Neural cell (in vitro differentiated cells): ENCODE measurements at regions not wholly inside any gene's neighbourhood (a gene's known extent, or its start where the extent isn't known, plus 50 kb on each side); places are given as distances from the start of the nearest gene placed in this dataset.

Experiments
- H2AFZ ChIP-seq: fragments of 200-600, 300-800 bp; sonication (generic), shearing (Covaris generic); 2 replicates; pipeline ENCODE4 v1.6.0; 2014; ENCODE audit warnings: low read depth, mild to moderate bottlenecking, antibody characterized with exemption, low read length, moderate library complexity
- H3F3A ChIP-seq: fragments of 200-600 bp; shearing (Covaris generic); 2 replicates; pipeline ENCODE4 v1.6.1; 2016; ENCODE audit warnings: mild to moderate bottlenecking, moderate library complexity, mixed read lengths, antibody characterized with exemption, low read length; ENCODE audit not compliant: insufficient read depth, poor library complexity, severe bottlenecking
- H3K27ac ChIP-seq: fragments of 200-600, 300-800 bp; sonication (generic), shearing (Covaris generic); 2 replicates; pipeline ENCODE4 v1.5.1; 2014; ENCODE audit warnings: mild to moderate bottlenecking, low read length, moderate library complexity
- H3K27me3 ChIP-seq: fragments of 300-800, 200-600 bp; sonication (generic), shearing (Covaris generic); 2 replicates; pipeline ENCODE4 v1.6.0; 2014; ENCODE audit warnings: mild to moderate bottlenecking, low read depth, low read length, moderate library complexity; ENCODE audit not compliant: insufficient read depth
- H3K36me3 ChIP-seq: fragments of 300-800, 200-600 bp; sonication (generic), shearing (Covaris generic); 2 replicates; pipeline ENCODE4 v1.5.1; 2014; ENCODE audit warnings: mild to moderate bottlenecking, antibody characterized with exemption, low read length, moderate library complexity; ENCODE audit not compliant: insufficient read depth
- H3K4me2 ChIP-seq: fragments of 300-800, 200-600 bp; sonication (generic), shearing (Covaris generic); 2 replicates; pipeline ENCODE4 v1.6.0; 2014; ENCODE audit warnings: mild to moderate bottlenecking, low read length
- H3K4me3 ChIP-seq: fragments of 300-800, 200-600 bp; sonication (generic), shearing (Covaris generic); 2 replicates; pipeline ENCODE4 v1.5.1; 2014; ENCODE audit warnings: mild to moderate bottlenecking, low read length, moderate library complexity
- H3K79me2 ChIP-seq: fragments of 200-600 bp; shearing (Covaris generic); replicated peaks from 2 replicates; pipeline ENCODE4 v1.6.0; 2014; ENCODE audit warnings: mild to moderate bottlenecking, low read length, moderate library complexity; ENCODE audit not compliant: insufficient read depth
- H3K9ac ChIP-seq: fragments of 300-800, 200-600 bp; sonication (generic), shearing (Covaris generic); 2 replicates; pipeline ENCODE4 v1.6.1; 2016; ENCODE audit warnings: mild to moderate bottlenecking, low read length, mixed read lengths
- H3K9me2 ChIP-seq: fragments of 200-600 bp; shearing (Covaris generic); 2 replicates; pipeline ENCODE4 v1.6.1; 2016; ENCODE audit warnings: mild to moderate bottlenecking, low read length, mixed read lengths; ENCODE audit not compliant: insufficient read depth
- H3K9me3 ChIP-seq: fragments of 200-600, 300-800 bp; sonication (generic), shearing (Covaris generic); 2 replicates; pipeline ENCODE4 v1.6.1; 2016; ENCODE audit warnings: mild to moderate bottlenecking, mixed run types, low read length, moderate library complexity, mixed read lengths
- H4K20me1 ChIP-seq: fragments of 200-600 bp; shearing (Covaris generic); 2 replicates; pipeline ENCODE4 v1.6.1; 2016; ENCODE audit warnings: mild to moderate bottlenecking, mixed run types; ENCODE audit not compliant: insufficient read depth
- EP300 ChIP-seq: fragments of 450-650 bp; conservative IDR thresholded peaks from 2 replicates; pipeline ENCODE4 v1.6.1; 2014; ENCODE audit warnings: antibody characterized with exemption, mild to moderate bottlenecking, moderate library complexity; ENCODE audit not compliant: poor library complexity, severe bottlenecking
- EZH2 ChIP-seq: fragments of 200-600, 300-800 bp; shearing (Covaris generic), sonication (generic); IDR thresholded peaks from 2 replicates; pipeline ENCODE4 v1.6.1; 2014; ENCODE audit warnings: antibody characterized with exemption, low read length, borderline replicate concordance, mild to moderate bottlenecking; ENCODE audit not compliant: insufficient read depth, poor library complexity, severe bottlenecking
- MXI1 ChIP-seq: fragments of 450-650 bp; conservative IDR thresholded peaks from 2 replicates; pipeline ENCODE4 v1.6.1; 2014; ENCODE audit warnings: antibody characterized with exemption, mild to moderate bottlenecking; ENCODE audit not compliant: poor library complexity, severe bottlenecking
- POLR2AphosphoS5 ChIP-seq: IDR thresholded peaks from 2 replicates; pipeline ENCODE4 v1.6.1; 2012
- RAD21 ChIP-seq: fragments of 450-650 bp; conservative IDR thresholded peaks from 2 replicates; pipeline ENCODE4 v1.6.1; 2014; ENCODE audit warnings: antibody characterized with exemption, mild to moderate bottlenecking, moderate library complexity
- SMC3 ChIP-seq: fragments of 450-650 bp; conservative IDR thresholded peaks from 2 replicates; pipeline ENCODE4 v1.6.1; 2014; ENCODE audit warnings: antibody characterized with exemption, mild to moderate bottlenecking, moderate library complexity; ENCODE audit not compliant: poor library complexity
- TAF1 ChIP-seq: IDR thresholded peaks from 2 replicates; pipeline ENCODE4 v1.6.1; 2012; ENCODE audit warnings: low read depth
- TF ChIP-seq, protein P1 (sequence below): fragments of 450-650 bp; IDR thresholded peaks from 2 replicates; pipeline ENCODE4 v1.5.1; 2014; ENCODE audit warnings: antibody characterized with exemption, mild to moderate bottlenecking, moderate library complexity; ENCODE audit not compliant: poor library complexity, severe bottlenecking
- TF ChIP-seq, protein P2 (sequence below): IDR thresholded peaks from 2 replicates; pipeline ENCODE4 v1.6.1; 2012; ENCODE audit warnings: borderline replicate concordance

DNA sequence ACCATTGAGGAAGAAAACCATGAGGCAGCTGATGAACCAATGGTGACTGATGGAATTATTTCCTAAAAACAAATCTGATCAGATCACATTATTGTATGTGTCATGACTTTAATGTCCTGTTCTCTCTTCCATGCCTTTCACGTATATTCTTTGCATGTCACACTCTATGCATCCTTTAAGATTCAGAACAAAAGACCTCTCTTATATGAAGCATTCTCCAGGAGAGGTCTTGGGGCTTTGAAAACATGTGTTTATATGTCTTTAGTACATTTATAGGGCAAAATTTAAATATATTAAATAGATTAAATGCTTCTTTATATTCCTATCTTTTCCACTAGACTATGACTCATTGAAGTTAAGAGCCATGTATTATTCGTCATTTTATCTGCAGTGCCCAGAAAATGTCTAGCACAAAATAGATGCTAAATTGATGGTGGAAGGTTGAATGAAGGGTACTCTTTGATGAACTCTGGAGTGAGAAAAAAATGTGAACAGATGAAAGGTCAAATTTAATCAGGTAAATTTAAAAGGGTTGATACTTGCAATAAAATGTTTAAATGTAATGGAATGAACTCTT, 196.3 kb downstream of the PSAT1 start:
- Histone ChIP-seq H2AFZ (no peak overlapping the region), H4K20me1 (no peaks in the 10 kb centered on the region), H3K27me3 (no peaks in the 10 kb centered on the region), H3K27ac (no peak overlapping the region), H3K9me2 (no peaks in the 10 kb centered on the region), H3K4me3 (no peak overlapping the region), H3K36me3 (no peaks in the 10 kb centered on the region), H3K9ac (no peak overlapping the region), H3K4me2 (no peak overlapping the region), H3K79me2 (no peaks in the 10 kb centered on the region), H3K9me3 (no peaks in the 10 kb centered on the region), H3F3A (no peaks in the 10 kb centered on the region)
- TF ChIP-seq TAF1 (no peak), POLR2AphosphoS5 (no peak), EP300 (no peak), RAD21 (no peak), SMC3 (no peak), EZH2 (no peak), MXI1 (no peak)
- TF ChIP-seq, protein P1, sequence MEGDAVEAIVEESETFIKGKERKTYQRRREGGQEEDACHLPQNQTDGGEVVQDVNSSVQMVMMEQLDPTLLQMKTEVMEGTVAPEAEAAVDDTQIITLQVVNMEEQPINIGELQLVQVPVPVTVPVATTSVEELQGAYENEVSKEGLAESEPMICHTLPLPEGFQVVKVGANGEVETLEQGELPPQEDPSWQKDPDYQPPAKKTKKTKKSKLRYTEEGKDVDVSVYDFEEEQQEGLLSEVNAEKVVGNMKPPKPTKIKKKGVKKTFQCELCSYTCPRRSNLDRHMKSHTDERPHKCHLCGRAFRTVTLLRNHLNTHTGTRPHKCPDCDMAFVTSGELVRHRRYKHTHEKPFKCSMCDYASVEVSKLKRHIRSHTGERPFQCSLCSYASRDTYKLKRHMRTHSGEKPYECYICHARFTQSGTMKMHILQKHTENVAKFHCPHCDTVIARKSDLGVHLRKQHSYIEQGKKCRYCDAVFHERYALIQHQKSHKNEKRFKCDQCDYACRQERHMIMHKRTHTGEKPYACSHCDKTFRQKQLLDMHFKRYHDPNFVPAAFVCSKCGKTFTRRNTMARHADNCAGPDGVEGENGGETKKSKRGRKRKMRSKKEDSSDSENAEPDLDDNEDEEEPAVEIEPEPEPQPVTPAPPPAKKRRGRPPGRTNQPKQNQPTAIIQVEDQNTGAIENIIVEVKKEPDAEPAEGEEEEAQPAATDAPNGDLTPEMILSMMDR: no peak
- TF ChIP-seq, protein P2, sequence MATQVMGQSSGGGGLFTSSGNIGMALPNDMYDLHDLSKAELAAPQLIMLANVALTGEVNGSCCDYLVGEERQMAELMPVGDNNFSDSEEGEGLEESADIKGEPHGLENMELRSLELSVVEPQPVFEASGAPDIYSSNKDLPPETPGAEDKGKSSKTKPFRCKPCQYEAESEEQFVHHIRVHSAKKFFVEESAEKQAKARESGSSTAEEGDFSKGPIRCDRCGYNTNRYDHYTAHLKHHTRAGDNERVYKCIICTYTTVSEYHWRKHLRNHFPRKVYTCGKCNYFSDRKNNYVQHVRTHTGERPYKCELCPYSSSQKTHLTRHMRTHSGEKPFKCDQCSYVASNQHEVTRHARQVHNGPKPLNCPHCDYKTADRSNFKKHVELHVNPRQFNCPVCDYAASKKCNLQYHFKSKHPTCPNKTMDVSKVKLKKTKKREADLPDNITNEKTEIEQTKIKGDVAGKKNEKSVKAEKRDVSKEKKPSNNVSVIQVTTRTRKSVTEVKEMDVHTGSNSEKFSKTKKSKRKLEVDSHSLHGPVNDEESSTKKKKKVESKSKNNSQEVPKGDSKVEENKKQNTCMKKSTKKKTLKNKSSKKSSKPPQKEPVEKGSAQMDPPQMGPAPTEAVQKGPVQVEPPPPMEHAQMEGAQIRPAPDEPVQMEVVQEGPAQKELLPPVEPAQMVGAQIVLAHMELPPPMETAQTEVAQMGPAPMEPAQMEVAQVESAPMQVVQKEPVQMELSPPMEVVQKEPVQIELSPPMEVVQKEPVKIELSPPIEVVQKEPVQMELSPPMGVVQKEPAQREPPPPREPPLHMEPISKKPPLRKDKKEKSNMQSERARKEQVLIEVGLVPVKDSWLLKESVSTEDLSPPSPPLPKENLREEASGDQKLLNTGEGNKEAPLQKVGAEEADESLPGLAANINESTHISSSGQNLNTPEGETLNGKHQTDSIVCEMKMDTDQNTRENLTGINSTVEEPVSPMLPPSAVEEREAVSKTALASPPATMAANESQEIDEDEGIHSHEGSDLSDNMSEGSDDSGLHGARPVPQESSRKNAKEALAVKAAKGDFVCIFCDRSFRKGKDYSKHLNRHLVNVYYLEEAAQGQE: no peak

DNA sequence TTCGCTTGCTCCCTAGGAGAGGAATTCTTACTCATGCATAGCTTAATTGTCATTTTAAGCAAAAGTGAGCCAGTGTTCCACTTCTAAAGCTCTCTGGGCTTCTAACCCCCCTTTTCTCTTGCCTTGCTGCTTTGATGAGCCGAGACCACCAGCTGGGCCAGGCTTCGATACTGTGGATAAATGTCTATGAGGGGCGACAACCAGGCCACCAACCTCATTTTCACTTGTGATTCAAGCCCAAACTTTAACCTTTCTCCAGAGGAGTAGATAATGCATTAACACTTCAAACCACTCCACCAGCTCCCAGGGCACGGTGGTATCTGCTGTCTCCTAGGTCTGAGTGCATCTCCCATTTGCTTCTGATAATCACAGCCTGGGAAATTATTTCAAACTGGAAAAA, 205.6 kb downstream of the PSAT1 start:
- no peaks in the 10 kb centered on the region for H3K27me3 ChIP-seq
- no peaks in the 10 kb centered on the region for H3K9me2 ChIP-seq
- no peak overlapping the region for H3K9ac ChIP-seq
- no peaks in the 10 kb centered on the region for H3K36me3 ChIP-seq
- no peaks in the 10 kb centered on the region for H3K9me3 ChIP-seq
- H4K20me1 ChIP-seq: no peaks in the 10 kb centered on the region
- no peak overlapping the region for H3K27ac ChIP-seq
- H3K4me3 ChIP-seq: no peak overlapping the region
- TF ChIP-seq SMC3 (no peak), POLR2AphosphoS5 (no peak), EZH2 (no peak), EP300 (no peak), TAF1 (no peak), MXI1 (no peak), RAD21 (no peak)
- TF ChIP-seq, protein P2: no peak
- TF ChIP-seq, protein P1: no peak
- no peak overlapping the region for H3K4me2 ChIP-seq
- H2AFZ ChIP-seq: no peak overlapping the region
- H3K79me2 ChIP-seq: no peaks in the 10 kb centered on the region
- H3F3A ChIP-seq: no peaks in the 10 kb centered on the region
